Prostate gland (tissue), 2 donors: ENCODE measurements at regions not wholly inside any gene's neighbourhood (a gene's known extent, or its start where the extent isn't known, plus 50 kb on each side); places are given as distances from the start of the nearest gene placed in this dataset.

Experiments
- POLR2AphosphoS5 ChIP-seq: sonication (generic); formaldehyde crosslinking; IDR thresholded peaks from one replicate; pipeline ENCODE4 v1.6.1; 2017; ENCODE audit warnings: antibody characterized with exemption
- TF ChIP-seq, protein P1 (sequence below), 4 experiments: fragments of 200-600 bp in 2 of 4; fragments of 450-650 bp in 2 of 4; sonication (generic) in 2 of 4; IDR thresholded peaks; 1 replicate in 3 of 4; 2 replicates in 1 of 4; pipeline ENCODE4 v1.5.1; 2016 to 2019; ENCODE audit warnings: antibody characterized with exemption in 4 of 4, mild to moderate bottlenecking in 2 of 4, moderate library complexity in 2 of 4

DNA sequence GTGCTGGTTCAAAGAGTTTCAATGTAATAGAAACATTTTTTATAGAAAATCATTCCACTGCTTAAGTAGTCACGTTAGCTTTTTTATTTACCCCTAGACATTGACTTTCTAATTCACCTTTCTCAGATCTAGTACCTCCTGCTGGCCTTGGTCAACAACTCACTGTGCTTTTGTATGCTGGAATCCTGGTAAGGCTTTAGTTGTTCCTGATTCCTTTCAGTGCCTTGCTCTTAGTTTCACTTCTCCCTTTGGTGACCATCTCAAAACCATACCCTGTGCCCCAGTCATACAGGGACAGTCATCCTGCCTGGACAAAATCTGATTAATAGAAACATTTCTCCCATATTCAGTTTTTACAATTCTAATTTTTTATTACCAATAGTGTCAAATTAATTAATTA, 130.2 kb downstream of the GPR37 start:
- TF ChIP-seq, protein P1, sequence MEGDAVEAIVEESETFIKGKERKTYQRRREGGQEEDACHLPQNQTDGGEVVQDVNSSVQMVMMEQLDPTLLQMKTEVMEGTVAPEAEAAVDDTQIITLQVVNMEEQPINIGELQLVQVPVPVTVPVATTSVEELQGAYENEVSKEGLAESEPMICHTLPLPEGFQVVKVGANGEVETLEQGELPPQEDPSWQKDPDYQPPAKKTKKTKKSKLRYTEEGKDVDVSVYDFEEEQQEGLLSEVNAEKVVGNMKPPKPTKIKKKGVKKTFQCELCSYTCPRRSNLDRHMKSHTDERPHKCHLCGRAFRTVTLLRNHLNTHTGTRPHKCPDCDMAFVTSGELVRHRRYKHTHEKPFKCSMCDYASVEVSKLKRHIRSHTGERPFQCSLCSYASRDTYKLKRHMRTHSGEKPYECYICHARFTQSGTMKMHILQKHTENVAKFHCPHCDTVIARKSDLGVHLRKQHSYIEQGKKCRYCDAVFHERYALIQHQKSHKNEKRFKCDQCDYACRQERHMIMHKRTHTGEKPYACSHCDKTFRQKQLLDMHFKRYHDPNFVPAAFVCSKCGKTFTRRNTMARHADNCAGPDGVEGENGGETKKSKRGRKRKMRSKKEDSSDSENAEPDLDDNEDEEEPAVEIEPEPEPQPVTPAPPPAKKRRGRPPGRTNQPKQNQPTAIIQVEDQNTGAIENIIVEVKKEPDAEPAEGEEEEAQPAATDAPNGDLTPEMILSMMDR (IDR thresholded peaks at IDR 0.05), result no peak
- TF ChIP-seq POLR2AphosphoS5, result no peak
